Dedifferentiated amniotic fluid mesenchymal stem cell (primary cell): ENCODE measurements at regions not wholly inside any gene's neighbourhood (a gene's known extent, or its start where the extent isn't known, plus 50 kb on each side); places are given as distances from the start of the nearest gene placed in this dataset.

Source experiments
- DNase-seq: peaks from one replicate; pipeline ENCODE4 v3.0.0-alpha.2; 2016; ENCODE audit errors: extremely low spot score

- no peak for DNase-seq
These were observed 51.9 kb upstream of the PFN2 start for GRCh38 chr3:150022381-150023238.

GRCh38 chr3:150020527-150020926 is 49.8 kb upstream of the PFN2 start:
- peak; percentile 20 for DNase-seq
